CD4-positive, alpha-beta T cell (primary cell): ENCODE measurements at regions not wholly inside any gene's neighbourhood (a gene's known extent, or its start where the extent isn't known, plus 50 kb on each side); places are given as distances from the start of the nearest gene placed in this dataset.

Experiments
- ATAC-seq: fragments of 200-7000 bp; cut with Tn5 transposase; one replicate; pipeline ENCODE4 v1.10.0; 2022; ENCODE audit warnings: mild to moderate bottlenecking; ENCODE audit not compliant: poor library complexity
- CTCF ChIA-PET: fragments of 350-600 bp; sonication (Branson Sonifier 250); formaldehyde crosslinking; loops from one replicate; lab custom pipeline; 2021; ENCODE audit warnings: antibody characterized with exemption, inconsistent platforms; lab: Charles Lee
- POLR2A ChIA-PET: fragments of 350-600 bp; sonication (Branson Sonifier 250); formaldehyde crosslinking; loops from one replicate; lab custom pipeline; 2021; ENCODE audit warnings: antibody characterized with exemption, inconsistent platforms; lab: Charles Lee
- DNase-seq, 14 experiments: peaks; one replicate each; pipeline ENCODE4 v3.0.0-alpha.2; 2013 to 2020; ENCODE audit warnings: mixed read lengths in 2 of 14
- H3K27ac ChIP-seq, 2 donors: one replicate each; pipeline versions ENCODE4 v1.5.1 to v1.7.0; 2013; ENCODE audit warnings: low read length in 2 of 2, low read depth in 1 of 2, mild to moderate bottlenecking in 1 of 2
- H3K27me3 ChIP-seq, 2 experiments: 1 replicate in 1 of 2; 2 replicates in 1 of 2; pipeline versions ENCODE4 v1.6.1 to v1.7.0; 2013; ENCODE audit warnings: low read length in 2 of 2, control low read depth in 1 of 2, mild to moderate bottlenecking in 1 of 2, moderate library complexity in 1 of 2; ENCODE audit not compliant: insufficient read depth in 2 of 2, control insufficient read depth in 1 of 2
- H3K36me3 ChIP-seq: one replicate; pipeline ENCODE4 v1.6.1; 2013; ENCODE audit warnings: low read length, control low read depth; ENCODE audit not compliant: insufficient read depth
- H3K4me1 ChIP-seq: one replicate; pipeline ENCODE4 v1.6.1; 2013; ENCODE audit warnings: low read length, control low read depth; ENCODE audit not compliant: insufficient read depth
- H3K4me3 ChIP-seq: one replicate; pipeline ENCODE4 v1.5.1; 2013; ENCODE audit warnings: mild to moderate bottlenecking, low read length, moderate library complexity
- H3K9me3 ChIP-seq, 2 experiments: 1 replicate in 1 of 2; 2 replicates in 1 of 2; pipeline versions ENCODE4 v1.6.1 to v1.7.0; 2013; ENCODE audit warnings: low read length in 2 of 2, mild to moderate bottlenecking in 2 of 2, control low read depth in 1 of 2, moderate library complexity in 1 of 2; ENCODE audit not compliant: control insufficient read depth in 1 of 2, insufficient read depth in 1 of 2
- H3K27ac Mint-ChIP-seq: one replicate; pipeline ENCODE4 v1.8.0; 2020; ENCODE audit warnings: mixed read lengths
- H3K27me3 Mint-ChIP-seq: one replicate; pipeline ENCODE4 v1.8.0; 2021; ENCODE audit warnings: mixed read lengths
- H3K36me3 Mint-ChIP-seq: one replicate; pipeline ENCODE4 v1.8.0; 2021; ENCODE audit warnings: low read depth, mixed read lengths
- H3K4me1 Mint-ChIP-seq: one replicate; pipeline ENCODE4 v1.8.0; 2021; ENCODE audit warnings: low read depth, mixed read lengths
- H3K4me3 Mint-ChIP-seq: one replicate; pipeline ENCODE4 v1.8.0; 2020; ENCODE audit warnings: mild to moderate bottlenecking, mixed read lengths
- H3K9me3 Mint-ChIP-seq: one replicate; pipeline ENCODE4 v1.8.0; 2020; ENCODE audit warnings: mixed read lengths
- intact Hi-C, 2 experiments: fragments of 100-400 bp; cut with DNase I in 1 of 2; cut with micrococcal nuclease in 1 of 2; formaldehyde crosslinking; loops; one replicate each; pipeline versions ENCODE4 v1.15.1 to v1.9.0; 2023 to 2025; cut with DNase I, micrococcal nuclease
- TF ChIP-seq, protein P1 (sequence below): fragments of 200-600 bp; IDR thresholded peaks from one replicate; pipeline ENCODE4 v1.8.0; 2022; ENCODE audit warnings: antibody characterized with exemption, mild to moderate bottlenecking

DNA sequence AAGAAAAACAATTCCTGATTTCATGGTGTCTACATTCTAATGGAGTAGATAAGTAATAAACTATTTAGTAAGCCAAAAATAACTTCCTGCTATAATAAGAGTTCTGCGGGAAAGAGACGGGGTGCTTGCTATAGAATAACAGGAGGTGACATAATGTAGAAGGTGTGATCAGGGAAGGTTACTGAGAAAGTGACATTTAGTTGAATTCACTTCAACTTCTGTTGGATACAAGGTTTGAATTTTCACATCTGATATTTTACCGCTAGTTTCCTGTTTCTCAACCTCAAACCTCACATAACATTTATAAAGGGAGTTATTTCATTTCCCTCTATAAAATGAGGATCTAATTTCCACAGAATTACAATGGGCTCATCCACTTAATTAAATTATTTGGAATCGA, 102.3 kb upstream of the GBE1 start:
- H3K9me3 Mint-ChIP-seq, result no peaks in the 10 kb centered on the region
- DNase-seq, result no peak

DNA sequence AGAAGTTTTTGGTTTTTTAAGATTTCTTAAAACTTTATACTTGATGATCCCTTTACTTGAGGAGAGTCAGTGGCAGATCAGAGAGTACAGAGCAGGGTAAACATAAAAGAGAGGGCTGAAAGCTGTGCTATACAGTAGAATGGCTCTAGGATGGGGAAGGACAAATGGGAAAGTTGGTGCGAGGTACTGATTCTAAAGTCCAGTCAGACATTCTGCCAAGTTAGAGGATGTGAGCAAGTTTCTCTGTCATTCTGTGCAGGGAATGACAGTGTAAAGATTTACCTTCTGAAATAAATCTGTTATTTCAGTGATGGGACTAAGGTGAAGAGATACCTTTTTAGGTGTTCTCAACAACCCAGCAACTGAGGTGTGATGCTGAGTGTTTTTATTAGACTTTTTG, 100.1 kb upstream of the GBE1 start:
- DNase-seq (no peak), ATAC-seq (no peak)
- Mint-ChIP-seq H3K36me3 (no peaks in the 10 kb centered on the region), H3K27ac (no peak overlapping the region), H3K27me3 (peaks cover 6% of the 10 kb centered on the region), H3K4me1 (no peaks in the 10 kb centered on the region), H3K4me3 (no peak overlapping the region), H3K9me3 (no peaks in the 10 kb centered on the region)
- intact Hi-C loops, result no loop called here
- POLR2A ChIA-PET, result no interaction called here
- Histone ChIP-seq H3K27me3 (no peaks in the 10 kb centered on the region), H3K4me3 (no peak overlapping the region), H3K9me3 (no peaks in the 10 kb centered on the region), H3K4me1 (no peaks in the 10 kb centered on the region), H3K36me3 (no peaks in the 10 kb centered on the region), H3K27ac (no peak overlapping the region)
- CTCF ChIA-PET, result no interaction called here
- TF ChIP-seq, protein P1, sequence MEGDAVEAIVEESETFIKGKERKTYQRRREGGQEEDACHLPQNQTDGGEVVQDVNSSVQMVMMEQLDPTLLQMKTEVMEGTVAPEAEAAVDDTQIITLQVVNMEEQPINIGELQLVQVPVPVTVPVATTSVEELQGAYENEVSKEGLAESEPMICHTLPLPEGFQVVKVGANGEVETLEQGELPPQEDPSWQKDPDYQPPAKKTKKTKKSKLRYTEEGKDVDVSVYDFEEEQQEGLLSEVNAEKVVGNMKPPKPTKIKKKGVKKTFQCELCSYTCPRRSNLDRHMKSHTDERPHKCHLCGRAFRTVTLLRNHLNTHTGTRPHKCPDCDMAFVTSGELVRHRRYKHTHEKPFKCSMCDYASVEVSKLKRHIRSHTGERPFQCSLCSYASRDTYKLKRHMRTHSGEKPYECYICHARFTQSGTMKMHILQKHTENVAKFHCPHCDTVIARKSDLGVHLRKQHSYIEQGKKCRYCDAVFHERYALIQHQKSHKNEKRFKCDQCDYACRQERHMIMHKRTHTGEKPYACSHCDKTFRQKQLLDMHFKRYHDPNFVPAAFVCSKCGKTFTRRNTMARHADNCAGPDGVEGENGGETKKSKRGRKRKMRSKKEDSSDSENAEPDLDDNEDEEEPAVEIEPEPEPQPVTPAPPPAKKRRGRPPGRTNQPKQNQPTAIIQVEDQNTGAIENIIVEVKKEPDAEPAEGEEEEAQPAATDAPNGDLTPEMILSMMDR, result no peak

More for the DNA sequence above, 102.3 kb upstream of the GBE1 start:
- H3K27ac Mint-ChIP-seq, result no peak overlapping the region
- Histone ChIP-seq H3K27ac (no peak overlapping the region), H3K36me3 (no peaks in the 10 kb centered on the region), H3K9me3 (no peaks in the 10 kb centered on the region), H3K4me1 (no peaks in the 10 kb centered on the region), H3K27me3 (no peaks in the 10 kb centered on the region), H3K4me3 (no peak overlapping the region)
- CTCF ChIA-PET, result no interaction called here
- no peak for ATAC-seq
- intact Hi-C loops, result no loop called here
- TF ChIP-seq, protein P1, result no peak
- no peak overlapping the region for H3K4me3 Mint-ChIP-seq
- POLR2A ChIA-PET, result no interaction called here
- H3K27me3 Mint-ChIP-seq, result peaks cover 6% of the 10 kb centered on the region
- H3K36me3 Mint-ChIP-seq, result no peaks in the 10 kb centered on the region
- no peaks in the 10 kb centered on the region for H3K4me1 Mint-ChIP-seq

DNA sequence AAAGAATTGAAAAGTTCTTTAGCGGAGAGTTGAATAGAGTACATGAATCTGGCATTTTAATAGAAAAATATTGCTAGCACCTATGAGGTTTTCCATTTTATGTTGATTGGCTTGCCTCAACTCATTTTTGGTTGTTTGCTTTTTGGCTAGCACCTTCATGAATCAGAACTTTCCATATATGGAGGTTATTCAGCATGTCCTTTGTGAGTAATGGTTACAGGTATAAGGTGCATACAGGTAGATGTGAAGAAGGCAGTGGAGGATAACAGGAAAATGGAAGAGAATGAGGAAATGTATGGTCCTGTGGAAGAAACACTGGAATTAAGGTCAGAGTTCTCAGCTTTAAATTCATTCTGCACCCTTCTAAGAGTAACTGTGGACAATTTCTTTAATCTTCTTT, 98.1 kb upstream of the GBE1 start:
- Histone ChIP-seq H3K4me3 (no peak overlapping the region), H3K4me1 (no peaks in the 10 kb centered on the region), H3K27me3 (no peaks in the 10 kb centered on the region), H3K36me3 (no peaks in the 10 kb centered on the region), H3K9me3 (no peaks in the 10 kb centered on the region), H3K27ac (no peak overlapping the region)
- Mint-ChIP-seq H3K27ac (no peak overlapping the region), H3K4me1 (no peaks in the 10 kb centered on the region), H3K4me3 (no peak overlapping the region), H3K27me3 (peaks cover 6% of the 10 kb centered on the region), H3K9me3 (no peaks in the 10 kb centered on the region), H3K36me3 (no peaks in the 10 kb centered on the region)
- TF ChIP-seq, protein P1, result no peak
- no peak for DNase-seq
- ChIA-PET CTCF (no interaction called here), POLR2A (no interaction called here)
- ATAC-seq, result no peak
- intact Hi-C loops, result no loop called here
